CD14-positive monocyte (primary cell): ENCODE measurements at regions not wholly inside any gene's neighbourhood (a gene's known extent, or its start where the extent isn't known, plus 50 kb on each side); places are given as distances from the start of the nearest gene placed in this dataset.

Source experiments
- DNase-seq, 3 donors: peaks; one replicate each; pipeline ENCODE4 v3.0.0-alpha.2; 2011 to 2022
- H2AFZ ChIP-seq: 2 replicates; pipeline ENCODE4 v1.6.0; 2012; ENCODE audit warnings: mild to moderate bottlenecking, low read depth, low read length, inconsistent platforms; ENCODE audit not compliant: insufficient read depth, poor library complexity, severe bottlenecking
- H3K27ac ChIP-seq, 2 donors: 1 replicate in 1 of 2; 2 replicates in 1 of 2; pipeline ENCODE4 v1.5.1; 2012 to 2013; ENCODE audit warnings: low read length in 2 of 2, control low read depth in 1 of 2, inconsistent platforms in 1 of 2, low read depth in 1 of 2, mild to moderate bottlenecking in 1 of 2
- H3K27me3 ChIP-seq, 2 donors: one replicate each; pipeline versions ENCODE4 v1.6.0 to v1.6.1; 2011 to 2013; ENCODE audit warnings: low read length in 2 of 2; ENCODE audit not compliant: control insufficient read depth in 2 of 2, insufficient read depth in 2 of 2
- H3K36me3 ChIP-seq, 2 donors: replicated peaks in 1 of 2; 1 replicate in 1 of 2; 2 replicates in 1 of 2; pipeline versions ENCODE4 v1.5.1 to v1.6.1; 2012 to 2013; ENCODE audit warnings: low read length in 2 of 2, control low read depth in 1 of 2, inconsistent platforms in 1 of 2, mild to moderate bottlenecking in 1 of 2; ENCODE audit not compliant: insufficient read depth in 2 of 2, control insufficient read depth in 1 of 2
- H3K4me1 ChIP-seq, 2 donors: 1 replicate in 1 of 2; 2 replicates in 1 of 2; pipeline versions ENCODE4 v1.5.1 to v1.6.1; 2012 to 2013; ENCODE audit warnings: low read length in 2 of 2, control low read depth in 1 of 2, inconsistent platforms in 1 of 2, mild to moderate bottlenecking in 1 of 2, moderate library complexity in 1 of 2; ENCODE audit not compliant: insufficient read depth in 2 of 2, control insufficient read depth in 1 of 2
- H3K4me2 ChIP-seq: replicated peaks from 2 replicates; pipeline ENCODE3; 2012; ENCODE audit warnings: low read length, moderate library complexity, mild to moderate bottlenecking; ENCODE audit not compliant: poor library complexity, severe bottlenecking; ENCODE audit errors: extremely low read depth
- H3K4me3 ChIP-seq, 3 experiments: fragments of 200-600 bp in 1 of 3; sonication (generic) in 1 of 3; replicated peaks in 1 of 3; 1 replicate in 2 of 3; 2 replicates in 1 of 3; pipeline ENCODE4 v1.5.1; 2011 to 2013; ENCODE audit warnings: low read length in 3 of 3, mild to moderate bottlenecking in 3 of 3, control low read depth in 2 of 3, low read depth in 2 of 3, inconsistent platforms in 1 of 3, moderate library complexity in 1 of 3
- H3K79me2 ChIP-seq: 2 replicates; pipeline ENCODE4 v1.6.0; 2012; ENCODE audit warnings: mild to moderate bottlenecking, control low read depth, inconsistent platforms, low read length, moderate library complexity; ENCODE audit not compliant: insufficient read depth
- H3K9ac ChIP-seq: 2 replicates; pipeline ENCODE4 v1.6.0; 2017; ENCODE audit warnings: low read length, mild to moderate bottlenecking; ENCODE audit not compliant: insufficient read depth, poor library complexity, severe bottlenecking
- H3K9me3 ChIP-seq, 2 donors: replicated peaks in 1 of 2; 1 replicate in 1 of 2; 2 replicates in 1 of 2; pipeline versions ENCODE4 v1.5.1 to v1.6.1; 2012 to 2013; ENCODE audit warnings: low read length in 2 of 2, control low read depth in 1 of 2; ENCODE audit not compliant: control insufficient read depth in 1 of 2, insufficient read depth in 1 of 2
- H4K20me1 ChIP-seq: 2 replicates; pipeline ENCODE4 v1.6.0; 2012; ENCODE audit warnings: mild to moderate bottlenecking, low read length, control low read depth, moderate library complexity; ENCODE audit not compliant: insufficient read depth
- H3K27ac Mint-ChIP-seq, 7 donors: one replicate each; pipeline ENCODE4 v1.8.0; 2020; ENCODE audit warnings: mild to moderate bottlenecking in 7 of 7, mixed read lengths in 7 of 7, moderate library complexity in 6 of 7, inconsistent platforms in 2 of 7
- H3K27me3 Mint-ChIP-seq, 3 donors: one replicate each; pipeline ENCODE4 v1.8.0; 2021 to 2022; ENCODE audit warnings: low read depth in 3 of 3, mild to moderate bottlenecking in 3 of 3, mixed read lengths in 3 of 3, moderate library complexity in 3 of 3, inconsistent platforms in 1 of 3
- H3K36me3 Mint-ChIP-seq, 2 donors: one replicate each; pipeline ENCODE4 v1.8.0; 2020; ENCODE audit warnings: mixed read lengths in 2 of 2, inconsistent platforms in 1 of 2, mild to moderate bottlenecking in 1 of 2
- H3K4me1 Mint-ChIP-seq: one replicate; pipeline ENCODE4 v1.8.0; 2020; ENCODE audit warnings: mild to moderate bottlenecking, mixed read lengths
- H3K4me3 Mint-ChIP-seq, 2 donors: one replicate each; pipeline ENCODE4 v1.8.0; 2020; ENCODE audit warnings: mild to moderate bottlenecking in 2 of 2, mixed read lengths in 2 of 2, moderate library complexity in 1 of 2
- H3K9me3 Mint-ChIP-seq, 7 donors: one replicate each; pipeline ENCODE4 v1.8.0; 2020 to 2022; ENCODE audit warnings: mixed read lengths in 7 of 7, mild to moderate bottlenecking in 6 of 7, moderate library complexity in 6 of 7, inconsistent platforms in 2 of 7
- CTCF ChIP-seq: fragments of 200-600 bp; IDR thresholded peaks from one replicate; pipeline ENCODE4 v1.8.0; 2022; ENCODE audit warnings: antibody characterized with exemption, mild to moderate bottlenecking
- WGBS: methylation state at CpG from one replicate; pipeline ENCODE4 v1.1.5; 2013; ENCODE audit warnings: missing lambda C conversion rate; ENCODE audit not compliant: insufficient coverage; 5-methylcytosine and 5-hydroxymethylcytosine counted together
- intact Hi-C, 2 donors: fragments of 100-400 bp; cut with micrococcal nuclease; formaldehyde crosslinking; loops; one replicate each; pipeline versions ENCODE4 v1.15.0 to v1.15.1; 2023

DNA sequence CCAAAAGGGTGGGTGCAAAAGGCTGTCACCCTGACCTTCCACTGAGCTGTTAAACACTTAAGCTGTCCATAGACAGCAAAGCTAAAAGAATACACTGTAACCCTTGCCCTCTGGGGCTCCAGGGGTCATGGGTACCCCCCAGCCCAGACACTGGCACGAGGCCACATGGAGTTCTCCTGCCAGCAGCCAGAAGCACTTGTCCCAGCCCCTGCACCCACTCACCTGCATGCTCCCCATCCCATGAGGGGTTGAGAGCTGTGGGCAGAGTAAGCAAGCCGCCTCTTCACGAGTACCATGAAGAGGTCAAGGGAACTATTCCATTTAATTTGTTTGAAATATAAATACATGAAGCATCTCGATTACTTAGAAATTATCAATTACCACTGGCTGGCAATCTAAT, 867.1 kb upstream of the ZEB2 start:
- H3K9ac ChIP-seq = no peak overlapping the region
- no CpG with 5 or more reads among the region's 4 CpGs for WGBS
- H3K9me3 Mint-ChIP-seq = peaks cover 0 to 11% (median 6%) of the 10 kb centered on the region in 7 donors
- no peaks in the 10 kb centered on the region for H3K36me3 Mint-ChIP-seq
- H3K4me2 ChIP-seq = no peak overlapping the region
- H3K79me2 ChIP-seq = no peaks in the 10 kb centered on the region
- no peaks in the 10 kb centered on the region for H3K4me1 ChIP-seq
- DNase-seq = no peak
- H3K27ac ChIP-seq = no peak overlapping the region
- H3K4me1 Mint-ChIP-seq = peaks cover 3% of the 10 kb centered on the region
- intact Hi-C loops = no loop called here
- H3K27me3 ChIP-seq = no peaks in the 10 kb centered on the region
- peak overlapping the region in 2 of 7 donors; percentile 5 to 16 for H3K27ac Mint-ChIP-seq
- no peak overlapping the region for H3K4me3 Mint-ChIP-seq
- no peak overlapping the region for H3K4me3 ChIP-seq
- H3K27me3 Mint-ChIP-seq = no peaks in the 10 kb centered on the region
- no peaks in the 10 kb centered on the region for H3K36me3 ChIP-seq
- no peak overlapping the region for H2AFZ ChIP-seq
- no peaks in the 10 kb centered on the region for H4K20me1 ChIP-seq
- no peak for TF ChIP-seq CTCF
- peaks cover 0 to 3% of the 10 kb centered on the region in 2 donors for H3K9me3 ChIP-seq

GRCh38 chr2:145383961-145384360, 864.0 kb upstream of the ZEB2 start:
- Mint-ChIP-seq H3K27me3 (no peaks in the 10 kb centered on the region), H3K4me3 (no peak overlapping the region), H3K36me3 (no peaks in the 10 kb centered on the region), H3K4me1 (peaks cover 3% of the 10 kb centered on the region), H3K9me3 (peaks cover 0 to 11% (median 4%) of the 10 kb centered on the region in 7 donors), H3K27ac (no peak overlapping the region)
- intact Hi-C loops = no loop called here
- Histone ChIP-seq H2AFZ (no peak overlapping the region), H3K4me1 (no peaks in the 10 kb centered on the region), H3K9me3 (peaks cover 0 to 3% of the 10 kb centered on the region in 2 donors), H3K36me3 (no peaks in the 10 kb centered on the region), H3K79me2 (no peaks in the 10 kb centered on the region), H3K27ac (no peak overlapping the region), H3K4me3 (no peak overlapping the region), H4K20me1 (no peaks in the 10 kb centered on the region), H3K9ac (no peak overlapping the region), H3K4me2 (no peak overlapping the region), H3K27me3 (no peaks in the 10 kb centered on the region)
- 100% methylated on average over 1 of the region's 1 CpG for WGBS
- no peak for TF ChIP-seq CTCF
- DNase-seq = no peak
